ENCODE measurements at regions not wholly inside any gene's neighbourhood (a gene's known extent, or its start where the extent isn't known, plus 50 kb on each side); places are given as distances from the start of the nearest gene placed in this dataset.

DNA sequence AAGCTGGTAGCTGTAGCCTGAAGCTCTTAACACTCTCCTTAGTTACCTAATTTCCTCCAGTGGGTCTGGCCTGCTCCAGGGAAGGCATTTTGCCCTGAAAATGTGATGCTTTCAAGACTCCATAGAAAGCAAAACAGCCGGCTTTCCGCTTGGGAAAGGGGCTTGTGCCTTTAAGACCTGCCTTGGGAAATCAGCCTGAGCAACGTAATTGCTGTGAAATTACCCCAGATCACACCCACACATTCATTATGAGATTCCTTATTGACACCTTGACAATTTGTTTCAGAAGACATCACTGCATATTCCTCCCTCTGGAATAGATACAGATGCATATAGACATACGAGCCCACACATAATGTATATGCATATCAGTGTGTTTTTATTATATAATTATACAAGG is 190.5 kb upstream of the SKOR2 start:
- TF ChIP-seq, protein P1, sequence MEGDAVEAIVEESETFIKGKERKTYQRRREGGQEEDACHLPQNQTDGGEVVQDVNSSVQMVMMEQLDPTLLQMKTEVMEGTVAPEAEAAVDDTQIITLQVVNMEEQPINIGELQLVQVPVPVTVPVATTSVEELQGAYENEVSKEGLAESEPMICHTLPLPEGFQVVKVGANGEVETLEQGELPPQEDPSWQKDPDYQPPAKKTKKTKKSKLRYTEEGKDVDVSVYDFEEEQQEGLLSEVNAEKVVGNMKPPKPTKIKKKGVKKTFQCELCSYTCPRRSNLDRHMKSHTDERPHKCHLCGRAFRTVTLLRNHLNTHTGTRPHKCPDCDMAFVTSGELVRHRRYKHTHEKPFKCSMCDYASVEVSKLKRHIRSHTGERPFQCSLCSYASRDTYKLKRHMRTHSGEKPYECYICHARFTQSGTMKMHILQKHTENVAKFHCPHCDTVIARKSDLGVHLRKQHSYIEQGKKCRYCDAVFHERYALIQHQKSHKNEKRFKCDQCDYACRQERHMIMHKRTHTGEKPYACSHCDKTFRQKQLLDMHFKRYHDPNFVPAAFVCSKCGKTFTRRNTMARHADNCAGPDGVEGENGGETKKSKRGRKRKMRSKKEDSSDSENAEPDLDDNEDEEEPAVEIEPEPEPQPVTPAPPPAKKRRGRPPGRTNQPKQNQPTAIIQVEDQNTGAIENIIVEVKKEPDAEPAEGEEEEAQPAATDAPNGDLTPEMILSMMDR (IDR thresholded peaks at IDR 0.05; ENCODE audit: low read depth, low read length, missing control alignments): no peak
- no peak overlapping the region for H3K4me3 ChIP-seq (ENCODE audit: low read depth, low read length)

DNA sequence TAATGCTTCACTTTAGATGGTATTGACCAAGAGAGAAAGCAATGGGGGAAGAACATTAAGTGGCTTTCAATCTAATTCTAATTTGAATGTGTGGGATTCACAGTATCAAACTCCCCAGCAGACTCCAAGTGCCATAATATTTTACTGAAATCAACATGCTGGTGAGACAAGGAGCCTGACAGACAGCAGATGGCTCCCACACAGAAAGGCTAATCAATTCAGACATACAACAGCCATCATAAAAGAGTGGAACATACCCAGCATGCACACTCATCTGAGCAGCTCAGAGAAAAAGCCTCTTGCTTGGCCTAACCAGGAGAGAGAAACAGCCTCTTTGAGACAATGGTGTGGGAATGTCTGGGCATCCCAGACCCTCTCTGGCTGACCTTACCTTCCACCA is 186.5 kb upstream of the SKOR2 start:
- Histone ChIP-seq H3K4me3 (ENCODE audit: low read depth, low read length) (no peak overlapping the region), H3K27me3 (replicated peaks) (no peaks in the 10 kb centered on the region), H3K36me3 (replicated peaks) (no peaks in the 10 kb centered on the region), H3K27ac (no peak overlapping the region)
- DNase-seq: no peak
- in situ Hi-C loops (cut with HindIII; ENCODE audit: low pct_ligation_motif_present, low sequenced_read_pairs): no loop called here
- TF ChIP-seq, protein P1 (IDR thresholded peaks at IDR 0.05; ENCODE audit: low read depth, low read length, missing control alignments): no peak

More for the DNA sequence above, 190.5 kb upstream of the SKOR2 start:
- DNase-seq: no peak
- in situ Hi-C loops (cut with HindIII; ENCODE audit: low pct_ligation_motif_present, low sequenced_read_pairs): no loop called here
- Histone ChIP-seq H3K36me3 (replicated peaks) (no peaks in the 10 kb centered on the region), H3K27me3 (replicated peaks) (no peaks in the 10 kb centered on the region), H3K27ac (no peak overlapping the region)

- Histone ChIP-seq H3K4me3 (ENCODE audit: low read depth, low read length) (no peak overlapping the region), H3K36me3 (replicated peaks) (no peaks in the 10 kb centered on the region), H3K27me3 (replicated peaks) (no peaks in the 10 kb centered on the region), H3K27ac (no peak overlapping the region)
- DNase-seq: no peak
- TF ChIP-seq, protein P1 (IDR thresholded peaks at IDR 0.05; ENCODE audit: low read depth, low read length, missing control alignments): no peak
- in situ Hi-C loops (cut with HindIII; ENCODE audit: low pct_ligation_motif_present, low sequenced_read_pairs): no loop called here
Observed at GRCh38 chr18:47436871-47437270, 185.4 kb upstream of the SKOR2 start.

GRCh38 chr18:47434214-47434746 is 182.8 kb upstream of the SKOR2 start:
- Histone ChIP-seq H3K4me3 (ENCODE audit: low read depth, low read length) (no peak overlapping the region), H3K27ac (no peak overlapping the region), H3K36me3 (replicated peaks) (no peaks in the 10 kb centered on the region), H3K27me3 (replicated peaks) (no peaks in the 10 kb centered on the region)
- no peak for DNase-seq
- in situ Hi-C loops (cut with HindIII; ENCODE audit: low pct_ligation_motif_present, low sequenced_read_pairs): no loop called here
- TF ChIP-seq, protein P1 (IDR thresholded peaks at IDR 0.05; ENCODE audit: low read depth, low read length, missing control alignments): no peak

- DNase-seq: no peak
- TF ChIP-seq, protein P1 (IDR thresholded peaks at IDR 0.05; ENCODE audit: low read depth, low read length, missing control alignments): no peak
- Histone ChIP-seq H3K4me3 (ENCODE audit: low read depth, low read length) (no peak overlapping the region), H3K27ac (no peak overlapping the region), H3K36me3 (replicated peaks) (no peaks in the 10 kb centered on the region), H3K27me3 (replicated peaks) (no peaks in the 10 kb centered on the region)
- in situ Hi-C loops (cut with HindIII; ENCODE audit: low pct_ligation_motif_present, low sequenced_read_pairs): no loop called here
Observed at GRCh38 chr18:47427923-47428637, 176.6 kb upstream of the SKOR2 start.

- H3K27me3 ChIP-seq (replicated peaks): no peaks in the 10 kb centered on the region
- TF ChIP-seq, protein P1 (IDR thresholded peaks at IDR 0.05; ENCODE audit: low read depth, low read length, missing control alignments): no peak
- no peak overlapping the region for H3K27ac ChIP-seq
- in situ Hi-C loops (cut with HindIII; ENCODE audit: low pct_ligation_motif_present, low sequenced_read_pairs): no loop called here
- no peak overlapping the region for H3K4me3 ChIP-seq (ENCODE audit: low read depth, low read length)
- H3K36me3 ChIP-seq (replicated peaks): no peaks in the 10 kb centered on the region
- no peak for DNase-seq
Observed at GRCh38 chr18:47427072-47427471, 175.6 kb upstream of the SKOR2 start.
